Right lobe of liver (tissue), 6 donors: ENCODE measurements at regions not wholly inside any gene's neighbourhood (a gene's known extent, or its start where the extent isn't known, plus 50 kb on each side); places are given as distances from the start of the nearest gene placed in this dataset.

ENCODE experiments used
- ATAC-seq, 4 donors: fragments of 200-7000 bp; cut with Tn5 transposase; one replicate each; pipeline ENCODE4 v1.9.1; 2020; ENCODE audit warnings: mild to moderate bottlenecking in 4 of 4, moderate library complexity in 4 of 4
- DNase-seq, 3 donors: peaks; one replicate each; pipeline ENCODE4 v3.0.0-alpha.2; 2020
- H3K27ac ChIP-seq, 3 donors: fragments of 200-600 bp; one replicate each; pipeline ENCODE4 v1.8.0; 2022
- H3K27me3 ChIP-seq, 2 donors: fragments of 200-600 bp; one replicate each; pipeline ENCODE4 v1.8.0; 2022
- H3K36me3 ChIP-seq, 4 donors: fragments of 200-600 bp; sonication (generic) in 1 of 4; one replicate each; pipeline versions ENCODE4 v1.5.1 to v1.8.0; 2017 to 2022; ENCODE audit warnings: control low read depth in 1 of 4
- H3K4me1 ChIP-seq, 4 donors: fragments of 200-600 bp; sonication (generic) in 1 of 4; one replicate each; pipeline versions ENCODE4 v1.5.1 to v1.8.0; 2017 to 2022; ENCODE audit warnings: control low read depth in 1 of 4
- H3K4me3 ChIP-seq, 3 donors: fragments of 200-600 bp; one replicate each; pipeline ENCODE4 v1.8.0; 2022
- H3K9me3 ChIP-seq, 4 donors: fragments of 200-600 bp; sonication (generic) in 1 of 4; one replicate each; pipeline versions ENCODE4 v1.5.1 to v1.8.0; 2017 to 2022; ENCODE audit warnings: control low read depth in 1 of 4
- CTCF ChIP-seq, 4 donors: fragments of 200-600 bp in 3 of 4; fragments of 450-650 bp in 1 of 4; IDR thresholded peaks; one replicate each; pipeline versions ENCODE4 v1.5.1 to v1.8.0; 2016 to 2022; ENCODE audit warnings: antibody characterized with exemption in 4 of 4, mild to moderate bottlenecking in 2 of 4
- POLR2A ChIP-seq: fragments of 450-650 bp; IDR thresholded peaks from one replicate; pipeline ENCODE4 v1.6.1; 2017; ENCODE audit warnings: antibody characterized with exemption, mild to moderate bottlenecking
- WGBS: methylation state at CpG from one replicate; pipeline ENCODE4 v1.1.6; 2018; ENCODE audit warnings: low coverage, low lambda C conversion rate; ENCODE audit not compliant: insufficient coverage; ENCODE audit errors: missing lambda C conversion rate; 5-methylcytosine and 5-hydroxymethylcytosine counted together
- intact Hi-C, 2 donors: fragments of 100-400 bp; cut with DNase I; formaldehyde crosslinking; loops; one replicate each; pipeline versions ENCODE4 v1.11.2 to v1.14.1; 2022
- donor health status: DM: no; HTN: yes; CAD: no.
- donor health status: DM: no; HTN: no; CAD: no.
- donor health status: DM: no; HTN: no; CAD: no.
- donor health status: DM: no; HTN: yes; CAD: no.
- donor health status: DM: no; HTN: yes; CAD: no.

GRCh38 chr10:60537697-60538096, 148.0 kb upstream of the ANK3 start:
- no peaks in the 10 kb centered on the region for H3K27me3 ChIP-seq
- no peak for DNase-seq
- H3K27ac ChIP-seq, result no peak overlapping the region
- no peaks in the 10 kb centered on the region for H3K36me3 ChIP-seq
- H3K4me1 ChIP-seq, result no peaks in the 10 kb centered on the region
- no peak overlapping the region for H3K4me3 ChIP-seq
- TF ChIP-seq CTCF (IDR thresholded peaks at IDR 0.05) (no peak), POLR2A (no peak)
- intact Hi-C loops, result no loop called here
- no peak for ATAC-seq
- no peaks in the 10 kb centered on the region for H3K9me3 ChIP-seq
- 36% methylated on average over 1 of the region's 1 CpG for WGBS

DNA sequence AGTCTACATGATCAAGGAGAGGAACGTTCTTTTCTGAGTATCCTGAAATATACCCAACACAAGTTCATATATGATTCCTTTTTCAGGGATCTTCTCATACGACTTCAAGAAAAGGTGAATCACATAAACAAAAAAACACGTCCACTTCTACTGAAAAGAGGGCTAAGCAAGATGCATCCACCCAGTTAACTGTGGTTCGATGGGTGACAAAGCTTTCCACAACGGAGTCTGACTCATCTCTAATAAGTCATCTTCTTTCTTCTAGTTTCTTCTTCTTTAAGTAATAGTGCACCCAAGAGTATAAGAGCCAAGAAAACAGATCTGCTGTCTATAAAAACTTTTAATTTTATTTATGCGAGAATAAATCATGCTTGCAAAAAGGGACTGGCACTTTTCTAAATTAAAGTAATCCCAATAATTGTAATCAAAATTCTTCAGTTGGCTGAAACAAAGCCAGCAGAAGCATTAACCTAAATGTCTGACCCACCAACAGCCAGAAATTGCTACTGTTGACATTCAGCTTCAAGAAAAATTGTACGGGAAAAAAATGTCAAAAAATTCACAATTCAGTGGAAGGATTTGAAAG, 146.9 kb upstream of the ANK3 start:
- ATAC-seq (no peak), DNase-seq (no peak)
- no peaks in the 10 kb centered on the region for H3K9me3 ChIP-seq
- no peaks in the 10 kb centered on the region for H3K36me3 ChIP-seq
- H3K4me3 ChIP-seq, result no peak overlapping the region
- intact Hi-C loops, result no loop called here
- no peak for TF ChIP-seq CTCF (IDR thresholded peaks at IDR 0.05)
- TF ChIP-seq POLR2A, result no peak
- no peaks in the 10 kb centered on the region for H3K27me3 ChIP-seq
- no peaks in the 10 kb centered on the region for H3K4me1 ChIP-seq
- no peak overlapping the region for H3K27ac ChIP-seq
- 61% methylated on average over 7 of the region's 7 CpGs for WGBS

- 44% methylated on average over 1 of the region's 1 CpG for WGBS
- H3K4me1 ChIP-seq, result no peaks in the 10 kb centered on the region
- ATAC-seq, result no peak
- no peaks in the 10 kb centered on the region for H3K27me3 ChIP-seq
- intact Hi-C loops, result no loop called here
- H3K27ac ChIP-seq, result no peak overlapping the region
- TF ChIP-seq POLR2A, result no peak
- TF ChIP-seq CTCF (IDR thresholded peaks at IDR 0.05), result no peak
- H3K9me3 ChIP-seq, result no peaks in the 10 kb centered on the region
- H3K4me3 ChIP-seq, result no peak overlapping the region
- DNase-seq, result no peak
- no peaks in the 10 kb centered on the region for H3K36me3 ChIP-seq
Measured at GRCh38 chr10:60535427-60535826, 145.8 kb upstream of the ANK3 start.

- Histone ChIP-seq H3K9me3 (no peaks in the 10 kb centered on the region), H3K4me1 (no peaks in the 10 kb centered on the region), H3K27ac (no peak overlapping the region), H3K36me3 (no peaks in the 10 kb centered on the region), H3K27me3 (no peaks in the 10 kb centered on the region), H3K4me3 (no peak overlapping the region)
- WGBS, result 67% methylated on average over 4 of the region's 4 CpGs
- TF ChIP-seq POLR2A, result no peak
- no peak for TF ChIP-seq CTCF (IDR thresholded peaks at IDR 0.05)
- no peak for DNase-seq
- intact Hi-C loops, result no loop called here
- no peak for ATAC-seq
Measured at GRCh38 chr10:60534761-60535389, 145.2 kb upstream of the ANK3 start.
